HCT116 (cell line): ENCODE measurements at regions not wholly inside any gene's neighbourhood (a gene's known extent, or its start where the extent isn't known, plus 50 kb on each side); places are given as distances from the start of the nearest gene placed in this dataset.

Experiments
- ATAC-seq: fragments of 200-7000 bp; cut with Tn5 transposase; 2 replicates; pipeline ENCODE4 v1.9.1; 2020; ENCODE audit warnings: mild to moderate bottlenecking, moderate library complexity
- BruUV-seq: library from RNA; stranded (reverse); fragments of 400-500 nt; replicated peaks from 2 replicates; lab custom pipeline; 2021; lab: Mats Ljungman, UMichigan
- CTCF ChIA-PET: fragments of 300-600 bp; sonication (Branson Sonifier 250); formaldehyde crosslinking; loops from one replicate; lab custom pipeline; 2021; ENCODE audit warnings: antibody characterized with exemption; lab: Charles Lee
- POLR2A ChIA-PET: fragments of 300-600, 350-600 bp; sonication (Branson Sonifier 250); formaldehyde crosslinking; loops from one replicate; lab custom pipeline; 2021; ENCODE audit warnings: antibody characterized with exemption; lab: Charles Lee
- RAD21 ChIA-PET, 2 experiments: fragments of 300-600 bp; sonication (Branson Sonifier 250); formaldehyde crosslinking; loops; one replicate each; lab custom pipeline; 2023; ENCODE audit warnings: low total read pairs in 2 of 2; ENCODE audit not compliant: uncharacterized antibody in 2 of 2, unreplicated experiment in 2 of 2, low non-redundant PET in 1 of 2; lab: Charles Lee
- DNase-seq: peaks from one replicate; pipeline ENCODE4 v3.0.0-alpha.2; 2010; ENCODE audit warnings: low read depth, low spot score
- H2AFZ ChIP-seq: fragments of 200-600 bp; shearing (Covaris generic), sonication (generic); 2 replicates; pipeline ENCODE4 v1.6.1; 2017; ENCODE audit warnings: low read depth, mixed run types, mixed read lengths, antibody characterized with exemption, low read length; ENCODE audit not compliant: poor library complexity, severe bottlenecking
- H3K27ac ChIP-seq: 2 replicates; pipeline ENCODE4 v1.5.1; 2012; ENCODE audit warnings: low read depth, low read length
- H3K27me3 ChIP-seq: fragments of 200-600 bp; sonication (generic); 2 replicates; pipeline ENCODE4 v1.6.1; 2016; ENCODE audit warnings: mixed run types, low read length, mixed read lengths; ENCODE audit not compliant: insufficient read depth
- H3K36me3 ChIP-seq, 2 experiments: fragments of 200-500 bp in 1 of 2; fragments of 200-600 bp in 1 of 2; sonication (Bioruptor generic) in 1 of 2; sonication (generic) in 1 of 2; 2 replicates each; pipeline versions ENCODE4 v1.5.1 to v1.6.1; 2014 to 2016; ENCODE audit warnings: low read length in 2 of 2, inconsistent platforms in 1 of 2, mixed read lengths in 1 of 2, mixed run types in 1 of 2; ENCODE audit not compliant: insufficient read depth in 2 of 2, control insufficient read depth in 1 of 2
- H3K4me1 ChIP-seq, 2 experiments: fragments of 200-600 bp in 1 of 2; sonication (generic) in 1 of 2; 2 replicates each; pipeline versions ENCODE4 v1.5.1 to v1.6.1; 2012 to 2017; ENCODE audit warnings: low read length in 2 of 2, inconsistent platforms in 1 of 2, mild to moderate bottlenecking in 1 of 2, mixed read lengths in 1 of 2, mixed run types in 1 of 2, moderate library complexity in 1 of 2; ENCODE audit not compliant: insufficient read depth in 2 of 2, control insufficient read depth in 1 of 2
- H3K4me2 ChIP-seq: fragments of 200-600 bp; sonication (generic); 2 replicates; pipeline ENCODE4 v1.6.1; 2017; ENCODE audit warnings: mixed run types, low read length, mixed read lengths
- H3K4me3 ChIP-seq, 2 experiments: fragments of 200-600 bp in 1 of 2; sonication (generic) in 1 of 2; replicated peaks in 1 of 2; 2 replicates each; pipeline ENCODE4 v1.5.1; 2011 to 2016; ENCODE audit warnings: low read length in 2 of 2, control low read depth in 1 of 2, low read depth in 1 of 2, mild to moderate bottlenecking in 1 of 2, mixed read lengths in 1 of 2, mixed run types in 1 of 2
- H3K79me2 ChIP-seq: fragments of 200-600 bp; sonication (generic); 2 replicates; pipeline ENCODE4 v1.6.1; 2017; ENCODE audit warnings: mild to moderate bottlenecking, mixed run types, low read length, moderate library complexity, mixed read lengths; ENCODE audit not compliant: insufficient read depth
- H3K9ac ChIP-seq: fragments of 200-600 bp; sonication (generic); 2 replicates; pipeline ENCODE4 v1.6.1; 2016; ENCODE audit warnings: low read length, mixed read lengths
- H3K9me2 ChIP-seq: fragments of 200-600 bp; sonication (generic), shearing (Covaris generic); 2 replicates; pipeline ENCODE4 v1.6.1; 2017; ENCODE audit warnings: mixed run types, mild to moderate bottlenecking, moderate library complexity; ENCODE audit not compliant: insufficient read depth
- H3K9me3 ChIP-seq, 2 experiments: fragments of 200-500 bp in 1 of 2; fragments of 200-600 bp in 1 of 2; sonication (Bioruptor generic) in 1 of 2; sonication (generic) in 1 of 2; 2 replicates each; pipeline ENCODE4 v1.6.1; 2014 to 2017; ENCODE audit warnings: low read length in 2 of 2, mixed read lengths in 2 of 2, inconsistent platforms in 1 of 2, low read depth in 1 of 2, mild to moderate bottlenecking in 1 of 2, mixed run types in 1 of 2, moderate library complexity in 1 of 2; ENCODE audit not compliant: control insufficient read depth in 1 of 2, insufficient read depth in 1 of 2
- H4K20me1 ChIP-seq: fragments of 200-600 bp; sonication (generic), shearing (Covaris generic); 2 replicates; pipeline ENCODE4 v1.6.1; 2017; ENCODE audit warnings: mixed run types, mild to moderate bottlenecking, moderate library complexity; ENCODE audit not compliant: insufficient read depth
- ATF3 ChIP-seq: IDR thresholded peaks from 2 replicates; pipeline ENCODE4 v1.6.1; 2012
- CBX3 ChIP-seq: IDR thresholded peaks from 2 replicates; pipeline ENCODE4 v1.6.1; 2012; ENCODE audit warnings: low read depth
- CEBPB ChIP-seq: IDR thresholded peaks from 2 replicates; pipeline ENCODE4 v1.6.1; 2012; ENCODE audit warnings: low read depth
- CTCF ChIP-seq, 3 experiments: fragments of 200-600 bp in 1 of 3; sonication (generic) in 1 of 3; IDR thresholded peaks in 2 of 3; conservative IDR thresholded peaks in 1 of 3; 2 replicates each; pipeline ENCODE4 v1.5.1; 2012 to 2017; ENCODE audit warnings: low read depth in 2 of 3, low read length in 2 of 3, antibody characterized with exemption in 1 of 3, borderline replicate concordance in 1 of 3, control low read depth in 1 of 3, mild to moderate bottlenecking in 1 of 3, mixed read lengths in 1 of 3, mixed run types in 1 of 3, moderate library complexity in 1 of 3; ENCODE audit not compliant: insufficient read depth in 1 of 3
- ELF1 ChIP-seq: IDR thresholded peaks from 2 replicates; pipeline ENCODE4 v1.6.1; 2012; ENCODE audit warnings: low read depth, borderline replicate concordance
- EZH2 ChIP-seq: fragments of 200-600 bp; sonication (generic); IDR thresholded peaks from 2 replicates; pipeline ENCODE4 v1.6.1; 2017; ENCODE audit warnings: antibody characterized with exemption, mixed run types
- EZH2phosphoT487 ChIP-seq: fragments of 200-600 bp; IDR thresholded peaks from 2 replicates; pipeline ENCODE4 v1.6.1; 2018; ENCODE audit warnings: antibody characterized with exemption, borderline replicate concordance
- FOSL1 ChIP-seq: IDR thresholded peaks from 2 replicates; pipeline ENCODE4 v1.6.1; 2012; ENCODE audit warnings: low read depth
- JUND ChIP-seq: IDR thresholded peaks from 2 replicates; pipeline ENCODE4 v1.6.1; 2012
- MAX ChIP-seq: IDR thresholded peaks from 2 replicates; pipeline ENCODE4 v1.6.1; 2012
- POLR2A ChIP-seq: IDR thresholded peaks from 2 replicates; pipeline ENCODE4 v1.7.0; 2011; ENCODE audit warnings: borderline replicate concordance; ENCODE audit not compliant: insufficient read depth, insufficient read length; ENCODE audit errors: extremely low read depth
- RAD21 ChIP-seq: IDR thresholded peaks from 2 replicates; pipeline ENCODE4 v1.6.1; 2012; ENCODE audit warnings: low read depth, mild to moderate bottlenecking
- REST ChIP-seq: IDR thresholded peaks from 2 replicates; pipeline ENCODE4 v1.6.1; 2012; ENCODE audit warnings: low read depth
- SIN3A ChIP-seq: IDR thresholded peaks from 2 replicates; pipeline ENCODE4 v1.6.1; 2012; ENCODE audit warnings: low read depth
- SRF ChIP-seq: IDR thresholded peaks from 2 replicates; pipeline ENCODE4 v1.6.1; 2012; ENCODE audit warnings: low read depth
- TCF7L2 ChIP-seq: IDR thresholded peaks from 2 replicates; pipeline ENCODE4 v1.7.0; 2011; ENCODE audit warnings: borderline replicate concordance, inconsistent platforms; ENCODE audit not compliant: insufficient read depth, insufficient read length; ENCODE audit errors: extremely low read depth
- YY1 ChIP-seq: IDR thresholded peaks from 2 replicates; pipeline ENCODE4 v1.6.1; 2011; ENCODE audit warnings: low read length, low read depth, moderate library complexity, mild to moderate bottlenecking; ENCODE audit not compliant: insufficient replicate concordance; ENCODE audit errors: extremely low read depth
- ZBTB33 ChIP-seq: IDR thresholded peaks from 2 replicates; pipeline ENCODE4 v1.6.1; 2011; ENCODE audit warnings: mild to moderate bottlenecking, low read length, moderate library complexity; ENCODE audit not compliant: insufficient replicate concordance; ENCODE audit errors: extremely low read depth
- ZFX ChIP-seq: fragments of 450-650 bp; IDR thresholded peaks from 2 replicates; pipeline ENCODE4 v1.6.1; 2017
- ZNF274 ChIP-seq: fragments of 200-500 bp; sonication (Bioruptor generic); IDR thresholded peaks from 2 replicates; pipeline ENCODE4 v1.6.1; 2014; ENCODE audit warnings: mild to moderate bottlenecking, low read depth, low read length, inconsistent platforms
- intact Hi-C: fragments of 100-400 bp; cut with micrococcal nuclease; formaldehyde crosslinking; loops from 2 replicates; pipeline ENCODE4 v1.10.0; 2022

- TF ChIP-seq SIN3A (no peak), MAX (no peak), CBX3 (no peak), YY1 (no peak), RAD21 (no peak), ZNF274 (no peak), TCF7L2 (no peak), ATF3 (no peak), CTCF (IDR thresholded peaks at IDR 0.05 in 2 of 3, conservative IDR thresholded peaks at IDR 0.05 in 1 of 3; ENCODE audit: borderline replicate concordance in 1 of 3, insufficient read depth in 1 of 3, low read depth in 2 of 3, low read length in 2 of 3) (no peak), EZH2 (no peak), CEBPB (no peak), JUND (no peak), ELF1 (no peak), ZFX (no peak), REST (no peak), POLR2A (no peak), FOSL1 (no peak), EZH2phosphoT487 (no peak), ZBTB33 (no peak), SRF (no peak)
- Histone ChIP-seq H3K27me3 (no peaks in the 10 kb centered on the region), H3K4me1 (no peaks in the 10 kb centered on the region), H3K4me2 (no peak overlapping the region), H3K36me3 (no peaks in the 10 kb centered on the region), H3K27ac (no peak overlapping the region), H3K4me3 (no peak overlapping the region), H3K79me2 (no peaks in the 10 kb centered on the region), H4K20me1 (no peaks in the 10 kb centered on the region), H3K9me3 (no peaks in the 10 kb centered on the region), H3K9me2 (no peaks in the 10 kb centered on the region), H2AFZ (no peak overlapping the region), H3K9ac (no peak overlapping the region)
- intact Hi-C loops, result no loop called here
- ChIA-PET RAD21 (no interaction called here), POLR2A (no interaction called here), CTCF (no interaction called here)
- DNase-seq (no peak), ATAC-seq (no peak)
- no TSS peak for BruUV-seq
These were observed 194.8 kb downstream of the CHRDL1 start for GRCh38 chrX:110600745-110601310.
